Neutrophil (primary cell): ENCODE measurements at regions not wholly inside any gene's neighbourhood (a gene's known extent, or its start where the extent isn't known, plus 50 kb on each side); places are given as distances from the start of the nearest gene placed in this dataset.

Source experiments
- H3K27ac ChIP-seq: fragments of 200-600 bp; sonication (generic); 2 replicates; pipeline ENCODE4 v1.5.1; 2016; ENCODE audit warnings: mild to moderate bottlenecking, moderate library complexity
- H3K27me3 ChIP-seq: fragments of 200-600 bp; sonication (generic); 2 replicates; pipeline ENCODE4 v1.6.0; 2016; ENCODE audit warnings: mild to moderate bottlenecking
- H3K36me3 ChIP-seq: fragments of 200-600 bp; sonication (generic); 2 replicates; pipeline ENCODE4 v1.5.1; 2017
- H3K4me1 ChIP-seq, 2 experiments: fragments of 200-600 bp in 1 of 2; sonication (generic) in 1 of 2; 1 replicate in 1 of 2; 2 replicates in 1 of 2; pipeline versions ENCODE4 v1.5.1 to v1.6.1; 2013 to 2016; ENCODE audit warnings: low read depth in 1 of 2, low read length in 1 of 2, mild to moderate bottlenecking in 1 of 2, moderate library complexity in 1 of 2; ENCODE audit not compliant: control insufficient read depth in 1 of 2, insufficient read depth in 1 of 2
- H3K4me3 ChIP-seq, 2 experiments: fragments of 200-600 bp in 1 of 2; sonication (generic) in 1 of 2; 1 replicate in 1 of 2; 2 replicates in 1 of 2; pipeline ENCODE4 v1.5.1; 2013 to 2016; ENCODE audit warnings: low read depth in 1 of 2, low read length in 1 of 2, mild to moderate bottlenecking in 1 of 2, moderate library complexity in 1 of 2
- H3K9me3 ChIP-seq: fragments of 200-600 bp; sonication (generic); 2 replicates; pipeline ENCODE4 v1.5.1; 2016
- TF ChIP-seq, protein P1 (sequence below): fragments of 200-600 bp; sonication (generic); IDR thresholded peaks from 2 replicates; pipeline ENCODE4 v1.5.1; 2016; ENCODE audit warnings: antibody characterized with exemption

DNA sequence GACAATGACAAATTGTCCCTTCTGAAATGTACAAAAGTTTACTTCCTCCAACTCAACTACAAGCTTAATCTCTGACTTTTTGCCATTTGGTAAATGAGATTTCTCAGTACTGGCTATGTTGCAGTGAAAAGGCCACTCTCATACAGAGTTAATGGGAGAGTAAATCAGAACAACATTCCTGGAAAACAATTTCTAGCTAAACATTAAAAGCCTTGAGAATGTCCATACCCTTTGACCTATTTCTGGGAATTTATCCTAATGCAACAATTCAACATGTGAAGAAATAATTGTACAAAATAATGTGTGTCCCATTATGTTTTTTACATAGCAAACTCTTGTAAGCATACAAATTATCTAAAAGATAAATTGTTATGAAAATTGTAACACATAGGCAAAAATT is 56.3 kb upstream of the SPEF2 start:
- H3K27me3 ChIP-seq: no peaks in the 10 kb centered on the region
- H3K9me3 ChIP-seq: peaks cover 5% of the 10 kb centered on the region
- TF ChIP-seq, protein P1, sequence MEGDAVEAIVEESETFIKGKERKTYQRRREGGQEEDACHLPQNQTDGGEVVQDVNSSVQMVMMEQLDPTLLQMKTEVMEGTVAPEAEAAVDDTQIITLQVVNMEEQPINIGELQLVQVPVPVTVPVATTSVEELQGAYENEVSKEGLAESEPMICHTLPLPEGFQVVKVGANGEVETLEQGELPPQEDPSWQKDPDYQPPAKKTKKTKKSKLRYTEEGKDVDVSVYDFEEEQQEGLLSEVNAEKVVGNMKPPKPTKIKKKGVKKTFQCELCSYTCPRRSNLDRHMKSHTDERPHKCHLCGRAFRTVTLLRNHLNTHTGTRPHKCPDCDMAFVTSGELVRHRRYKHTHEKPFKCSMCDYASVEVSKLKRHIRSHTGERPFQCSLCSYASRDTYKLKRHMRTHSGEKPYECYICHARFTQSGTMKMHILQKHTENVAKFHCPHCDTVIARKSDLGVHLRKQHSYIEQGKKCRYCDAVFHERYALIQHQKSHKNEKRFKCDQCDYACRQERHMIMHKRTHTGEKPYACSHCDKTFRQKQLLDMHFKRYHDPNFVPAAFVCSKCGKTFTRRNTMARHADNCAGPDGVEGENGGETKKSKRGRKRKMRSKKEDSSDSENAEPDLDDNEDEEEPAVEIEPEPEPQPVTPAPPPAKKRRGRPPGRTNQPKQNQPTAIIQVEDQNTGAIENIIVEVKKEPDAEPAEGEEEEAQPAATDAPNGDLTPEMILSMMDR: no peak
- no peak overlapping the region for H3K4me3 ChIP-seq
- no peak overlapping the region for H3K27ac ChIP-seq
- no peaks in the 10 kb centered on the region for H3K36me3 ChIP-seq
- no peaks in the 10 kb centered on the region for H3K4me1 ChIP-seq

DNA sequence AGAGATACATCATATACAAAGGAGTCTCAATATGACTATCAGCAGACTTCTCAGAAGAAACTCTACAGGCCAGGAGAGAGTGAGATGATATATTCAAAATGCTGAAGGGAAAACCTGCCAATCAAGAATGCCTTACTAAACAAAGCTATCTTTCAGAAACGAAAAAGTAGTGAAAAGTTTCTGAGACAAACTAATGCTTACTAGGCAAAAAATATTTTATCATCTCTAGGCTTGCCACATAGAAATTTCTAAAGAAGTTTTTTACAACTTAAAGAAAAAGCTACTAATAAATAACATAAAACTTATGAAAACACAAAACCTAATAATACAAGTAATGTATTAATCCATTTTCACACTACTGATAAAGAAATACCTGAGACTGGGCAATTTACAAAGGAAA is 59.9 kb upstream of the SPEF2 start:
- no peak overlapping the region for H3K4me3 ChIP-seq
- TF ChIP-seq, protein P1: no peak
- peaks cover 7% of the 10 kb centered on the region for H3K9me3 ChIP-seq
- H3K27me3 ChIP-seq: no peaks in the 10 kb centered on the region
- H3K4me1 ChIP-seq: no peaks in the 10 kb centered on the region
- no peak overlapping the region for H3K27ac ChIP-seq
- no peaks in the 10 kb centered on the region for H3K36me3 ChIP-seq

DNA sequence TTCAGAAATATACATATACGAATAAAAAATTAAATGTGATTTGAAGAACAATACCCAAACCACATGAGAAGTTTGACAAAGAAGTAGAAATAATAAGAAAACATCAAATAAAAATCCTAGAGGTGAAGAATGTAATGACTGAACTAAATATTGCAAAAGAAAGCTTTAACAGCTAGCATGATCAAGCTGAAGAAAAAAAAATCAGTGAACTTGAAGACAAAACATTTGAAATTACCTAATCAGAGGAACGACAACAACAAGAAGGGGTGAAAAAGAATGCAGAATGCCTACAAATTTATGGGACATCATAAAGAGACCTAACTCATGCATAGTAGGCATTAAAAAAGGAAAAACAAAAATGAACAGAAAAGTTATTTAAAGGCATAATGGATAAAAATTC is 60.5 kb upstream of the SPEF2 start:
- TF ChIP-seq, protein P1: no peak
- no peak overlapping the region for H3K4me3 ChIP-seq
- no peaks in the 10 kb centered on the region for H3K27me3 ChIP-seq
- peaks cover 7% of the 10 kb centered on the region for H3K9me3 ChIP-seq
- H3K4me1 ChIP-seq: no peaks in the 10 kb centered on the region
- H3K27ac ChIP-seq: no peak overlapping the region
- H3K36me3 ChIP-seq: no peaks in the 10 kb centered on the region

DNA sequence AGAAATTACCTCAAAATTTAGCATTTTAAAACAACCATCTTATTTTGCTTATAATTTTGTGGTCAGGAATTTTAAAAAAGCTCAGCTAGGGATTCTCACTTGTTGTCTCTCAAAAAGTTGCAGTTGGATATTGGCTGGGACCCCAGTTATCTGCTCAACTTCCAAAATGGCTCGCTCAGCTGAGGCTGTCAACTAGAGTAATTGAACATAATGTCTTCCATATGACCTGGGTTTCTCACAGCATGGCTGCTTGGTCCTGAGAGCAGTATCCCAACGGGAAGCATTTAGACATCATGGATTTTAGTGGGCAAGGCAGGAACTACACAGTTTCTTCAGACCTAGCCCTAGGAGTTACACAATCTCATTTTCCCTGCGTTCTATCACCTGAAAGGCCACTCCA is 63.6 kb upstream of the SPEF2 start:
- no peak overlapping the region for H3K4me3 ChIP-seq
- H3K27ac ChIP-seq: no peak overlapping the region
- H3K27me3 ChIP-seq: no peaks in the 10 kb centered on the region
- TF ChIP-seq, protein P1: no peak
- no peaks in the 10 kb centered on the region for H3K36me3 ChIP-seq
- H3K9me3 ChIP-seq: peaks cover 7% of the 10 kb centered on the region
- no peaks in the 10 kb centered on the region for H3K4me1 ChIP-seq

DNA sequence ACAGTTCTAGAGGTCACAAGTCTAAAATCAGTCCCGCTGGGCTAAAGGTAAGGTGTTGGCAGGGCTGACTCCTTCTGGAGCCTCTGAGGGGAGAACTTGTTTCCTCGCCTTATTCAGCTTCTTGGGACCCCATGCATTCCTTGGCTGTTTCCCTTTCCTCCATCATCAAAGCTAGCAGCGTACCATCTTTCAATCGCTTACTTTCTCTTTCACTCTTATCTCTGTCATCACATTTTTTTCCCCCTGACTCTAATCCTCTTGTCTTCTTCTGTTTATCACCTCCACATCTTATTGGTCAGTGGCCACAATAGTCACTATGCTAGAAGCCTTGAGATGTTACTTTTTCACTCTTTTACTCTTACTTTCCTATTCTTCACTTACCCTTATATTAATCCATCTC is 72.5 kb upstream of the SPEF2 start:
- Histone ChIP-seq H3K4me3 (no peak overlapping the region), H3K36me3 (no peaks in the 10 kb centered on the region), H3K9me3 (no peaks in the 10 kb centered on the region), H3K27ac (no peak overlapping the region), H3K27me3 (no peaks in the 10 kb centered on the region), H3K4me1 (no peaks in the 10 kb centered on the region)
- TF ChIP-seq, protein P1: no peak

DNA sequence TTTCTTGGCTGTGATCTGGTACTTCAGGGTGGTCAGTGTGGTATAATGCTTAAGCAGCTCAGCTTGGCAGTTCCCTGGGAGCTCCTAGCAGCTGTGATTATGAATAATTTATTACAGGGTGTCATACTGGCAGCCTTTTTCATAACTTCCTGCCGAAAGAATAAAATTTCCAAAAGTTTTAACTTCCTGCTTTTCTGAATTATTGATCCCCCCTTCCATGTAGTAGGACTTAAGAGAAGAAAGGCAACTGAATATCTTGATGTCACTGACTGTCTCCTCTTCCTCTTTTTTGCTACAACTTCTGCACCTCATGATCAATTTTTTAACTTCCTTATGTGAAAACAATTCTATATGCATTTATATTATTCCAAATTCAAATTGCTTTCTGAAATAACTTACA is 74.3 kb upstream of the SPEF2 start:
- TF ChIP-seq, protein P1: no peak
- no peaks in the 10 kb centered on the region for H3K4me1 ChIP-seq

More for the DNA sequence above, 74.3 kb upstream of the SPEF2 start:
- Histone ChIP-seq H3K27me3 (no peaks in the 10 kb centered on the region), H3K4me3 (no peak overlapping the region), H3K9me3 (no peaks in the 10 kb centered on the region), H3K27ac (no peak overlapping the region), H3K36me3 (no peaks in the 10 kb centered on the region)
